NCI-H2081 (cell line): ENCODE measurements at regions not wholly inside any gene's neighbourhood (a gene's known extent, or its start where the extent isn't known, plus 50 kb on each side); places are given as distances from the start of the nearest gene placed in this dataset.

Experiments used
- DNase-seq, 2 experiments: peaks; one replicate each; lab custom pipeline; 2025; lab: John Stamatoyannopoulos, UW

GRCh38 chr14:65794674-65795279, 382.2 kb downstream of the FUT8 start:
- no peak for DNase-seq

GRCh38 chr14:65798216-65798615, 385.7 kb downstream of the FUT8 start:
- no peak for DNase-seq

- no peak for DNase-seq
These were observed 388.2 kb downstream of the FUT8 start for GRCh38 chr14:65800694-65801093.

- DNase-seq = no peak
These were observed 389.7 kb downstream of the FUT8 start for GRCh38 chr14:65802196-65802595.

GRCh38 chr14:65803885-65804284, 391.4 kb downstream of the FUT8 start:
- no peak for DNase-seq

- DNase-seq = no peak
These were observed 392.0 kb downstream of the FUT8 start for GRCh38 chr14:65804439-65805112.

- DNase-seq = no peak
These were observed 392.6 kb downstream of the FUT8 start for GRCh38 chr14:65805113-65805473.

- DNase-seq = no peak
These were observed 395.9 kb downstream of the FUT8 start for GRCh38 chr14:65808390-65808789.

- DNase-seq = peak in 1 of 2 experiments; percentile 9
These were observed 397.8 kb downstream of the FUT8 start for GRCh38 chr14:65810322-65810721.

- DNase-seq = no peak
These were observed 401.3 kb downstream of the FUT8 start for GRCh38 chr14:65813760-65814384.

- DNase-seq = no peak
These were observed 402.6 kb downstream of the FUT8 start for GRCh38 chr14:65815127-65815526.

GRCh38 chr14:65817011-65817410, 404.5 kb downstream of the FUT8 start:
- no peak for DNase-seq

GRCh38 chr14:65819569-65819968, 407.0 kb downstream of the FUT8 start:
- DNase-seq = no peak

- no peak for DNase-seq
These were observed 408.8 kb downstream of the FUT8 start for GRCh38 chr14:65821224-65821753.

- DNase-seq = peak; percentile 62 to 74
These were observed 411.9 kb downstream of the FUT8 start for GRCh38 chr14:65824285-65824977.

- DNase-seq = no peak
These were observed 412.4 kb downstream of the FUT8 start for GRCh38 chr14:65824978-65825299.

GRCh38 chr14:65826946-65827345, 414.4 kb downstream of the FUT8 start:
- no peak for DNase-seq

GRCh38 chr14:65827520-65827919, 415.0 kb downstream of the FUT8 start:
- no peak for DNase-seq

- DNase-seq = no peak
These were observed 415.9 kb downstream of the FUT8 start for GRCh38 chr14:65828396-65828795.

- no peak for DNase-seq
These were observed 420.1 kb downstream of the FUT8 start for GRCh38 chr14:65832431-65833266.

- DNase-seq = no peak
These were observed 420.8 kb downstream of the FUT8 start for GRCh38 chr14:65833267-65833880.
